Ishikawa (cell line): ENCODE measurements at regions not wholly inside any gene's neighbourhood (a gene's known extent, or its start where the extent isn't known, plus 50 kb on each side); places are given as distances from the start of the nearest gene placed in this dataset.

Experiments
- CREB1 ChIP-seq: IDR thresholded peaks from 2 replicates; pipeline ENCODE4 v1.6.1; 2012; ENCODE audit warnings: low read depth
- EP300 ChIP-seq: IDR thresholded peaks from 2 replicates; pipeline ENCODE4 v1.6.1; 2012; ENCODE audit warnings: borderline replicate concordance
- FOXM1 ChIP-seq: IDR thresholded peaks from 2 replicates; pipeline ENCODE4 v1.6.1; 2012; ENCODE audit warnings: low read depth, borderline replicate concordance
- RAD21 ChIP-seq: IDR thresholded peaks from 2 replicates; pipeline ENCODE4 v1.6.1; 2012; ENCODE audit warnings: low read depth
- ZBTB7A ChIP-seq: IDR thresholded peaks from 2 replicates; pipeline ENCODE4 v1.6.1; 2012; ENCODE audit warnings: low read depth

DNA sequence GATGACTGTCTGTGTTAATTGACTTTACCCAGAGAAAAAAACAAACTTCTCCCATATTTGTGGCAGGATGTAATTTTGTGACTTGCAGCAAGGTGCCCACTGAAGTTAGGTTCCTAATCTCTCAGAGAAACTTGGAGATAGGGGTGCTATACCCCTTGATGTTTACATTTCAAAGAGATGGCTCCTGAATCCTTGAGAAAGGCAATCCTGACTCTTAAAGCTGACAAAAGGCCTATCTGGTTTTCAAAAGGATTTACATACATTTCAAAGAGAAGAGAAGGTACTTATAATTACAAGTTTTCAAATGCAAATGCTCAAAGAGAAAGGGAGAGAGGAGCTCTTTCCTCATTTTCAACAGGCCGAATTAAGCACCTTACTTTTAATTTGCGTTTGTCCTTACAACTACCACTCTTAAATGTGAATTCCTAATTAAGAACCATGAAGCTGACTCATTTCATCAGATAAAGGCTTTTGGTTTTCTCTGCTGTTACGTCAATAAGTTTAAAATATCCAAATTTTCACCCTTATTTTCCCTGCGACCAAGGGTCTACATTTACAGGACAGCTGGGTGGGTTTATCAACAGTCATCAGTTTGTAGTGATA is 711.8 kb upstream of the MAP3K7 start:
- TF ChIP-seq EP300 (no peak), CREB1 (no peak), RAD21 (no peak), FOXM1 (no peak), ZBTB7A (no peak)
